ENCODE measurements at regions not wholly inside any gene's neighbourhood (a gene's known extent, or its start where the extent isn't known, plus 50 kb on each side); places are given as distances from the start of the nearest gene placed in this dataset.
A peak's percentile ranks its signal among the peaks of the same experiment; 100 is the strongest.
"Not testable (repeated sequence)": the region's sequence is repeated elsewhere in the genome, so short reads cannot be mapped to it uniquely, and the experiment has no call there.

DNA sequence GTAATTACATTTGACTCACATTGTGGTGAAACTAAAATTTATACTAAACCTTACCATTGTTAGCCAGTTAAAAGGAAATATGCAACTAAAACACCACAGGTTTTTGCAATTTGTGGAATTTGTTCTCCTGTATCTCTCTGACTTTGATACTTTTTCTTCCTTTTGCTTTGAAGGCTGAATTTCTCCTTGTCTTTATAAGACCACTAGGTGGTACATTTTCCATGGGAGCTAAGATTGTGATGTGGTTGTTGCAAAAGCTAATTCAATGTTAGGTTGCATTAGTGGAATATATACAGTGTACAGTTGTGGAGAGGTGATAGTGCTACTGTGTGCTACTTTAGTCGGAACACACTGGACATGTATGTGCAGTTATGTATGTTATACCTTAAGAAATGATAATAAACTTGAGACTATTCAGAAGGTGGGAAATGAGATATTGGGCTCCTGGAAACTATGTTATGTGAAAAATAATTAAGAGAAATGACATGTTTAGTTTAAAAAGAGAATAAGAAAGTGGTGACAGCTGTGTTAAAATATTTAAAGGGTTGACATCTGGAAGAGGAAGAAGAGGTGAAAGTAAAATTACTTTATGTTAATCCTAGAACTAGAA, 70.3 kb downstream of the ARL9 start:
- Histone ChIP-seq H3K4me1 (ENCODE audit: control insufficient read depth, insufficient read depth, low read length) (no peaks in the 10 kb centered on the region), H3K27ac (ENCODE audit: extremely low read depth, low read depth, low read length) (no peak overlapping the region), H3K4me3 (ENCODE audit: low read depth, low read length) (no peak overlapping the region), H3K36me3 (ENCODE audit: control insufficient read depth in 2 of 2, insufficient read depth in 1 of 2, low read length in 2 of 2) (no peaks in the 10 kb centered on the region), H3K9me3 (ENCODE audit: control insufficient read depth, insufficient read depth, low read depth, low read length) (no peaks in the 10 kb centered on the region)
- TF ChIP-seq ZNF391 (tag by site-specific recombination; IDR thresholded peaks at IDR 0.05; ENCODE audit: borderline replicate concordance, low read depth) (no peak), GLIS2 (tag by site-specific recombination; IDR thresholded peaks at IDR 0.05) (no peak), ZNF654 (tag by site-specific recombination; IDR thresholded peaks at IDR 0.05; ENCODE audit: low read depth) (peak; percentile 18; the same call in 1 of the 2 replicates)
- POLR2A ChIA-PET, result no interaction called here
- CTCF ChIA-PET, result interaction anchor here (0.7 to 1.8 kb wide), 6 partner anchors 11 to 267 kb away, joined by 3 to 11 read pairs (median 5); no protein-coding TSS in a partner anchor

DNA sequence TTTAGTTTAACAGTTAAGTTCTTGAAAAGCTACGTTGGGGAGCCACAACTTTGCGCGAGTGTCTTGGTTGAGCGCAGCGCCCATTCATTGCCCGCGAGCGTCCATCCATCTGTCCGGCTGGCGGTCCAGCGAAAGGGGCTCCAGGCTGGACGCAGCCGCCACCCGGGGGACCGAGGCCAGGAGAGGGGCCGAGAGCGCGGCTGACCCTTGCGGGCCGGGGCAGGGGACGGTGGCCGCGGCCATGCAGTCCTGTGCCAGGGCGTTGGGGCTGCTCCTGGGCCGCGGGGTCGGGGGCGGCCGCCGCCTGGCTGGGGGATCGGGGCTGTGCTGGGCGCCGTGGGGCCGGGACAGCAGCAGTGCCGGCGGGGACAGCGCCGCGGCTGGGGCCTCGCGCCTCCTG, 86.8 kb downstream of the ARL9 start:
- CTCF ChIA-PET; H3K9me3 ChIP-seq (ENCODE audit: control insufficient read depth, insufficient read depth, low read depth, low read length); H3K36me3 ChIP-seq (ENCODE audit: control insufficient read depth in 2 of 2, insufficient read depth in 1 of 2, low read length in 2 of 2); H3K4me1 ChIP-seq (ENCODE audit: control insufficient read depth, insufficient read depth, low read length); POLR2A ChIA-PET; H3K4me3 ChIP-seq (ENCODE audit: low read depth, low read length); H3K27ac ChIP-seq (ENCODE audit: extremely low read depth, low read depth, low read length): not testable (repeated sequence)

All from HEK293 (cell line).